ENCODE measurements at regions not wholly inside any gene's neighbourhood (a gene's known extent, or its start where the extent isn't known, plus 50 kb on each side); places are given as distances from the start of the nearest gene placed in this dataset.

- H3K9me3 ChIP-seq, result no peaks in the 10 kb centered on the region
- no peak overlapping the region for H3K4me3 ChIP-seq
- H3K4me1 ChIP-seq, result no peaks in the 10 kb centered on the region
- H3K27me3 ChIP-seq, result no peaks in the 10 kb centered on the region
- intact Hi-C loops (cut with DNase I), result no loop called here
- no peak for TF ChIP-seq CTCF (IDR thresholded peaks at IDR 0.05)
- no peak for DNase-seq (ENCODE audit: low spot score in 2 of 2)
- H3K27ac ChIP-seq, result no peak overlapping the region
- no peaks in the 10 kb centered on the region for H3K36me3 ChIP-seq
Observed at GRCh38 chr1:8267307-8267706, 50.6 kb upstream of the SLC45A1 start.

GRCh38 chr1:8266436-8267165, 51.3 kb upstream of the SLC45A1 start:
- H3K27me3 ChIP-seq, result no peaks in the 10 kb centered on the region
- TF ChIP-seq CTCF (IDR thresholded peaks at IDR 0.05), result no peak
- no peak overlapping the region for H3K27ac ChIP-seq
- no peak overlapping the region for H3K4me3 ChIP-seq
- H3K36me3 ChIP-seq, result no peaks in the 10 kb centered on the region
- DNase-seq (ENCODE audit: low spot score in 2 of 2), result no peak
- no peaks in the 10 kb centered on the region for H3K4me1 ChIP-seq
- intact Hi-C loops (cut with DNase I), result no loop called here
- H3K9me3 ChIP-seq, result no peaks in the 10 kb centered on the region

GRCh38 chr1:8263791-8264190, 54.1 kb upstream of the SLC45A1 start:
- Histone ChIP-seq H3K27ac (no peak overlapping the region), H3K36me3 (no peaks in the 10 kb centered on the region), H3K4me1 (peaks cover 3 to 8% of the 10 kb centered on the region in 2 donors), H3K9me3 (no peaks in the 10 kb centered on the region), H3K4me3 (no peak overlapping the region), H3K27me3 (no peaks in the 10 kb centered on the region)
- no peak for TF ChIP-seq CTCF (IDR thresholded peaks at IDR 0.05)
- no peak for DNase-seq (ENCODE audit: low spot score in 2 of 2)
- intact Hi-C loops (cut with DNase I), result no loop called here

- no peak overlapping the region for H3K27ac ChIP-seq
- H3K4me3 ChIP-seq, result no peak overlapping the region
- no peak for DNase-seq (ENCODE audit: low spot score in 2 of 2)
- TF ChIP-seq CTCF (IDR thresholded peaks at IDR 0.05), result no peak
- no peaks in the 10 kb centered on the region for H3K36me3 ChIP-seq
- no peaks in the 10 kb centered on the region for H3K27me3 ChIP-seq
- intact Hi-C loops (cut with DNase I), result no loop called here
- H3K9me3 ChIP-seq, result no peaks in the 10 kb centered on the region
- H3K4me1 ChIP-seq, result peaks cover 3 to 13% of the 10 kb centered on the region in 2 donors
Observed at GRCh38 chr1:8261398-8261762, 56.5 kb upstream of the SLC45A1 start.

GRCh38 chr1:8259498-8260290, 58.2 kb upstream of the SLC45A1 start:
- Histone ChIP-seq H3K4me1 (peaks cover 3 to 13% of the 10 kb centered on the region in 2 donors), H3K4me3 (peak overlapping the region; percentile 25 to 38), H3K36me3 (no peaks in the 10 kb centered on the region), H3K9me3 (no peaks in the 10 kb centered on the region), H3K27me3 (no peaks in the 10 kb centered on the region), H3K27ac (peak overlapping the region; percentile 61 to 65)
- no peak for TF ChIP-seq CTCF (IDR thresholded peaks at IDR 0.05)
- peak in 1 of 2 donors; percentile 70 for DNase-seq (ENCODE audit: low spot score in 2 of 2)
- intact Hi-C loops (cut with DNase I), result no loop called here
